GM10248 (cell line): ENCODE measurements at regions not wholly inside any gene's neighbourhood (a gene's known extent, or its start where the extent isn't known, plus 50 kb on each side); places are given as distances from the start of the nearest gene placed in this dataset.

Experiments
- CTCF ChIA-PET: fragments of 300-600 bp; sonication (Branson Sonifier 250); formaldehyde crosslinking; extraction: SDS; loops from one replicate; lab custom pipeline; 2021; ENCODE audit warnings: antibody characterized with exemption; lab: Yijun Ruan, JAX
- POLR2A ChIA-PET: fragments of 350-650 bp; sonication (Branson Sonifier 250); formaldehyde crosslinking; extraction: SDS; loops from one replicate; lab custom pipeline; 2020; ENCODE audit warnings: antibody characterized with exemption; lab: Yijun Ruan, JAX
- DNase-seq: peaks from one replicate; pipeline ENCODE4 v3.0.0; 2012; ENCODE audit errors: extremely low spot score
- CTCF ChIP-seq: IDR thresholded peaks from 2 replicates; pipeline ENCODE4 v1.5.1; 2012; ENCODE audit warnings: mild to moderate bottlenecking, low read depth; ENCODE audit errors: extremely low read depth, missing control alignments, control extremely low read depth

GRCh38 chr2:211258646-211259335, 702.4 kb downstream of the CPS1 start:
- ChIA-PET CTCF (no interaction called here), POLR2A (no interaction called here)
- TF ChIP-seq CTCF: no peak
- DNase-seq: no peak

- ChIA-PET POLR2A (no interaction called here), CTCF (no interaction called here)
- no peak for TF ChIP-seq CTCF
- DNase-seq: no peak
These were observed 703.6 kb downstream of the CPS1 start for GRCh38 chr2:211259831-211260476.

DNA sequence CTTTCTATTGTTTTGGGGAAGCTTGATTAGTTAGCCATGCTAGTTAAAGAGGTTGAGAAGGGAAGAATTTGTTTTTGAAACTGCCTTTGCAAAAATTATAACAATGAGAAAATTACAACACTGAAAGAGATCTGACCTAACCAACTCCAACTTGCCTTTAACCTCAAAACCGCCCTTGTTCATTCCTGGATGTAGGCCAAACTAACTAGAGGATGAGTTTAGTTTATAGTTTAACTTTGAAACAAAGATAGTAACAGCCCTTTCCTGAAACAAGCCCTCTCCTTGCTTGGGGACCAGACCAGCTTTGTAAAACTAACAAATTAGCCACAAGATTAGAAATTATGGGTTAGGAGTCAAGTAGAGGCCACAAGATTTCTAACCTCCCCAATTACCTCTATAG, 713.9 kb downstream of the CPS1 start:
- ChIA-PET CTCF (interaction anchor here (1.1 kb wide), 1 partner anchor 10 kb away, joined by 3 read pairs; no protein-coding TSS in a partner anchor), POLR2A (no interaction called here)
- TF ChIP-seq CTCF: no peak
- DNase-seq: no peak

DNA sequence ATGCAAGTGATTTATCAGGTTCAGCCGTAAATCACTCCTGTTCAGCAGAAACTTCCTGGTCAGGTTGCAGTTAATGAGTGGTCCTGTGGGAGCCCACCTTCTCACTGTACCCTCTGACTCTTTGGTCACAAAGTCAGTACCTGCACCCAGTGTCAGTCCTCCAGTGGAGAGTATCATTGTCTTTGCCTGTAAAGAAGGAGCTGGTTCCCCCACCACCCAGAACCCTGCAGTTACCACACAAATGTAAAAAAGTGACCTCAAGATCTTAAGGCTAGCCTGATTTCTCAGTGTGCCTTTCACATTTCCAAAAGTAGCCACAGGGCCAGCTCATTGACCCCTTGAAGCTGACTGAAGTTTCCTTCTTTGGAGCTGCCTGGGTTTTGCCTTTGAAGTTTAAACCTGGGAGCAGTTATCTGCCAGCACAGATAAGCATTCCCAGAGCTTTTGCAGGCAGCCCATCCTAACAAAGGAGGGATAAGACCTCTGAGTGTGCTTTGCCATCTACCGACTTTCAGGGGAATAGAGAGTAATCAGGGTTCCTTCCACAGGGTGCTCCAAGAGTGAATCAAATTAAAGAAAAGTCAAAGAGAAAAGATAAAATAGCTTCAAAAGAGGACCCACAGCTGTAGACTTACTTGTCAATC, 725.2 kb downstream of the CPS1 start:
- no peak for TF ChIP-seq CTCF
- POLR2A ChIA-PET: no interaction called here
- no peak for DNase-seq
- CTCF ChIA-PET: interaction anchor here (1.0 to 2.5 kb wide), 4 partner anchors 8 to 30 kb away, joined by 3 to 6 read pairs (median 4); no protein-coding TSS in a partner anchor

- no peak for DNase-seq
- ChIA-PET CTCF (interaction anchor here (1.1 to 2.4 kb wide), 4 partner anchors 13 to 21 kb away, joined by 3 to 6 read pairs (median 4); no protein-coding TSS in a partner anchor), POLR2A (no interaction called here)
- no peak for TF ChIP-seq CTCF
These were observed 746.3 kb downstream of the CPS1 start for GRCh38 chr2:211302676-211303075.

GRCh38 chr2:211306929-211307328, 750.5 kb downstream of the CPS1 start:
- ChIA-PET CTCF (interaction anchor here (1.8 kb wide), 1 partner anchor 10 kb away, joined by 7 read pairs; no protein-coding TSS in a partner anchor), POLR2A (no interaction called here)
- TF ChIP-seq CTCF: no peak
- no peak for DNase-seq
